ENCODE measurements at regions not wholly inside any gene's neighbourhood (a gene's known extent, or its start where the extent isn't known, plus 50 kb on each side); places are given as distances from the start of the nearest gene placed in this dataset.

- no peak overlapping the region for H3K4me3 ChIP-seq (ENCODE audit: low read length)
- no peak for TF ChIP-seq CTCF (conservative IDR thresholded peaks at IDR 0.05; ENCODE audit: low read length)
- DNase-seq (ENCODE audit: low read depth) = no peak
These were observed 268.5 kb downstream of the SQOR start for GRCh38 chr15:45903283-45903682.

GRCh38 chr15:45904019-45904418, 269.2 kb downstream of the SQOR start:
- no peak for DNase-seq (ENCODE audit: low read depth)
- H3K4me3 ChIP-seq (ENCODE audit: low read length) = no peak overlapping the region
- TF ChIP-seq CTCF (conservative IDR thresholded peaks at IDR 0.05; ENCODE audit: low read length) = no peak

- no peak for DNase-seq (ENCODE audit: low read depth)
- H3K4me3 ChIP-seq (ENCODE audit: low read length) = no peak overlapping the region
- no peak for TF ChIP-seq CTCF (conservative IDR thresholded peaks at IDR 0.05; ENCODE audit: low read length)
These were observed 271.4 kb downstream of the SQOR start for GRCh38 chr15:45906230-45906629.

GRCh38 chr15:45910671-45911070, 275.8 kb downstream of the SQOR start:
- DNase-seq (ENCODE audit: low read depth) = no peak
- H3K4me3 ChIP-seq (ENCODE audit: low read length) = no peak overlapping the region
- TF ChIP-seq CTCF (conservative IDR thresholded peaks at IDR 0.05; ENCODE audit: low read length) = no peak

- DNase-seq (ENCODE audit: low read depth) = no peak
- TF ChIP-seq CTCF (conservative IDR thresholded peaks at IDR 0.05; ENCODE audit: low read length) = no peak
- no peak overlapping the region for H3K4me3 ChIP-seq (ENCODE audit: low read length)
These were observed 278.6 kb downstream of the SQOR start for GRCh38 chr15:45913451-45913850.

GRCh38 chr15:45914425-45914824, 279.6 kb downstream of the SQOR start:
- TF ChIP-seq CTCF (conservative IDR thresholded peaks at IDR 0.05; ENCODE audit: low read length) = no peak
- H3K4me3 ChIP-seq (ENCODE audit: low read length) = no peak overlapping the region
- no peak for DNase-seq (ENCODE audit: low read depth)

GRCh38 chr15:45918839-45919238, 284.0 kb downstream of the SQOR start:
- DNase-seq (ENCODE audit: low read depth) = no peak
- TF ChIP-seq CTCF (conservative IDR thresholded peaks at IDR 0.05; ENCODE audit: low read length) = no peak
- H3K4me3 ChIP-seq (ENCODE audit: low read length) = no peak overlapping the region
